Stomach (tissue), 8 donors: ENCODE measurements at regions not wholly inside any gene's neighbourhood (a gene's known extent, or its start where the extent isn't known, plus 50 kb on each side); places are given as distances from the start of the nearest gene placed in this dataset.
"Not testable (repeated sequence)": the region's sequence is repeated elsewhere in the genome, so short reads cannot be mapped to it uniquely, and the experiment has no call there.

ENCODE experiments used
- DNase-seq, 2 donors: peaks; one replicate each; pipeline versions ENCODE4 v3.0.0 to v3.0.0-alpha.2; 2013 to 2019
- H3K27ac ChIP-seq, 5 donors: fragments of 200-600 bp in 4 of 5; sonication (generic) in 4 of 5; one replicate each; pipeline ENCODE4 v1.5.1; 2013 to 2019; ENCODE audit warnings: mild to moderate bottlenecking in 1 of 5, moderate library complexity in 1 of 5
- H3K27me3 ChIP-seq, 3 donors: fragments of 200-600 bp; sonication (generic); one replicate each; pipeline ENCODE4 v1.5.1; 2017 to 2019; ENCODE audit warnings: mixed run types in 1 of 3
- H3K36me3 ChIP-seq, 4 donors: fragments of 200-600 bp; sonication (generic); 1 replicate in 3 of 4; 2 replicates in 1 of 4; pipeline ENCODE4 v1.5.1; 2016 to 2019
- H3K4me1 ChIP-seq, 4 donors: fragments of 200-600 bp; sonication (generic); one replicate each; pipeline ENCODE4 v1.5.1; 2016 to 2019
- H3K4me3 ChIP-seq, 4 donors: fragments of 200-600 bp; sonication (generic) in 3 of 4; one replicate each; pipeline ENCODE4 v1.5.1; 2016 to 2019; ENCODE audit warnings: mild to moderate bottlenecking in 1 of 4
- H3K9me3 ChIP-seq, 4 donors: fragments of 200-600 bp; sonication (generic); one replicate each; pipeline ENCODE4 v1.5.1; 2016 to 2019
- EP300 ChIP-seq: sonication (generic); formaldehyde crosslinking; IDR thresholded peaks from one replicate; pipeline ENCODE4 v1.6.1; 2017; ENCODE audit warnings: antibody characterized with exemption
- POLR2A ChIP-seq, 4 donors: fragments of 450-650 bp; IDR thresholded peaks; one replicate each; pipeline ENCODE4 v1.6.1; 2016; ENCODE audit warnings: antibody characterized with exemption in 4 of 4, control low read depth in 2 of 4, mild to moderate bottlenecking in 1 of 4, moderate library complexity in 1 of 4
- POLR2AphosphoS5 ChIP-seq, 3 donors: sonication (generic); formaldehyde crosslinking; IDR thresholded peaks; one replicate each; pipeline ENCODE4 v1.6.1; 2016; ENCODE audit warnings: antibody characterized with exemption in 3 of 3
- whole genome bisulfite sequencing, 5 donors: extraction: QIAGEN DNeasy Blood & Tissue Kit in 3 of 5; methylation state at CpG; one replicate each; pipeline versions ENCODE4 v1.1.5 to v1.1.7; 2013 to 2018; 5-methylcytosine and 5-hydroxymethylcytosine counted together
- intact Hi-C: fragments of 100-400 bp; cut with DNase I; formaldehyde crosslinking; loops from one replicate; pipeline ENCODE4 v1.15.1; 2023; ENCODE audit warnings: low total_unique reads
- TF ChIP-seq, protein P1 (sequence below), 7 experiments: fragments of 450-650 bp in 4 of 7; fragments of 200-600 bp in 3 of 7; sonication (generic) in 3 of 7; IDR thresholded peaks; one replicate each; pipeline ENCODE4 v1.5.1; 2016 to 2019; ENCODE audit warnings: antibody characterized with exemption in 7 of 7, control low read depth in 2 of 7, mild to moderate bottlenecking in 1 of 7
- donor health status: healthy with polysubstance abuse.
- donor health status: Bipolar disorder and iron deficiency.
- donor health status: healthy.

DNA sequence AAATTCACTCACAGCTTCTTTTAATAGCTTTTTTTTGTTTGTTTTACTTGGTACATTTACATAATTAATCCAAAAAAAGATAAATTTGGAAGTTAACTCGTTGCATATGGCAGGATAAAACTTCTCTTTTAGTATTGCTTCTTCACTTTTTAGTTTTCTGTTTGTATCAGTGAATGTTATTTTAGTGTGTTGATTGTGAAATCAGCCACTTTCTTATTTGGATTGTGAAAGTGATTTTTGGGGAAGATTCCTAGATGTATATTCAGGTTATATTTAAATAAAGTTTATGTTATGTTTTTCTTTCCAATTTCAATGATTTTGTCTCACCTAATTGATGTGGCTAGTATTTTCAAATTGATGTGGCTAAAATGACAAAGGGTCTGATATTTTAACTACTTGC is 693.9 kb upstream of the MGAT4C start:
- no peak for TF ChIP-seq POLR2A (IDR thresholded peaks at IDR 0.05)
- no peak for TF ChIP-seq EP300
- no peak for TF ChIP-seq POLR2AphosphoS5 (IDR thresholded peaks at IDR 0.05)
- TF ChIP-seq, protein P1, sequence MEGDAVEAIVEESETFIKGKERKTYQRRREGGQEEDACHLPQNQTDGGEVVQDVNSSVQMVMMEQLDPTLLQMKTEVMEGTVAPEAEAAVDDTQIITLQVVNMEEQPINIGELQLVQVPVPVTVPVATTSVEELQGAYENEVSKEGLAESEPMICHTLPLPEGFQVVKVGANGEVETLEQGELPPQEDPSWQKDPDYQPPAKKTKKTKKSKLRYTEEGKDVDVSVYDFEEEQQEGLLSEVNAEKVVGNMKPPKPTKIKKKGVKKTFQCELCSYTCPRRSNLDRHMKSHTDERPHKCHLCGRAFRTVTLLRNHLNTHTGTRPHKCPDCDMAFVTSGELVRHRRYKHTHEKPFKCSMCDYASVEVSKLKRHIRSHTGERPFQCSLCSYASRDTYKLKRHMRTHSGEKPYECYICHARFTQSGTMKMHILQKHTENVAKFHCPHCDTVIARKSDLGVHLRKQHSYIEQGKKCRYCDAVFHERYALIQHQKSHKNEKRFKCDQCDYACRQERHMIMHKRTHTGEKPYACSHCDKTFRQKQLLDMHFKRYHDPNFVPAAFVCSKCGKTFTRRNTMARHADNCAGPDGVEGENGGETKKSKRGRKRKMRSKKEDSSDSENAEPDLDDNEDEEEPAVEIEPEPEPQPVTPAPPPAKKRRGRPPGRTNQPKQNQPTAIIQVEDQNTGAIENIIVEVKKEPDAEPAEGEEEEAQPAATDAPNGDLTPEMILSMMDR (IDR thresholded peaks at IDR 0.05), result no peak
- H3K4me3 ChIP-seq, result no peak overlapping the region
- intact Hi-C loops, result no loop called here
- no peaks in the 10 kb centered on the region for H3K36me3 ChIP-seq
- H3K9me3 ChIP-seq, result no peaks in the 10 kb centered on the region
- no peak overlapping the region for H3K27ac ChIP-seq
- 0 to 18% (median 10%) methylated on average over 1 of the region's 1 CpG for whole genome bisulfite sequencing, 5 donors
- no peak for DNase-seq
- no peaks in the 10 kb centered on the region for H3K27me3 ChIP-seq
- no peaks in the 10 kb centered on the region for H3K4me1 ChIP-seq

DNA sequence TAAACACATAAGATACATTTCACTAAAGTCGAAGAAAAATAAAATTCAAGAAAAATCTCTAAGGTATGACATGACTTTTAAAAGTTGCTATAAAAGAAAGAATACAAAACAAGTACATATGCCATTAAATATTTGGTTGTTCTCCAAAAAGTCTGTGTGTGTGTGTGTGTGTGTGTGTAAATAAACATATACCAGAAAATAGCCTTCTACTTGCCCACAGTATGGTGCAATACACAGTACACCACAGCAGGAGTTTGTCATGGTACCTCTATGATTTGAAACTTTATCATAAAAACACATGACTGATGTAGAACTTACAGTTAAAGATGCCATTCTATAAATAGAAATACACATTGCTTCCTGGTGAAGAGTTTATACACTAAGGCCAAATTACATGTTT is 692.7 kb upstream of the MGAT4C start:
- WGBS, 5 donors, result 78 to 89% (median 87%) methylated on average over 1 of the region's 1 CpG
- Histone ChIP-seq H3K27ac (no peak overlapping the region), H3K9me3 (no peaks in the 10 kb centered on the region), H3K36me3 (no peaks in the 10 kb centered on the region), H3K4me1 (no peaks in the 10 kb centered on the region), H3K27me3 (no peaks in the 10 kb centered on the region), H3K4me3 (no peak overlapping the region)
- no peak for DNase-seq
- intact Hi-C loops, result no loop called here
- no peak for TF ChIP-seq POLR2AphosphoS5 (IDR thresholded peaks at IDR 0.05)
- no peak for TF ChIP-seq POLR2A (IDR thresholded peaks at IDR 0.05)
- no peak for TF ChIP-seq EP300
- TF ChIP-seq, protein P1 (IDR thresholded peaks at IDR 0.05), result no peak

DNA sequence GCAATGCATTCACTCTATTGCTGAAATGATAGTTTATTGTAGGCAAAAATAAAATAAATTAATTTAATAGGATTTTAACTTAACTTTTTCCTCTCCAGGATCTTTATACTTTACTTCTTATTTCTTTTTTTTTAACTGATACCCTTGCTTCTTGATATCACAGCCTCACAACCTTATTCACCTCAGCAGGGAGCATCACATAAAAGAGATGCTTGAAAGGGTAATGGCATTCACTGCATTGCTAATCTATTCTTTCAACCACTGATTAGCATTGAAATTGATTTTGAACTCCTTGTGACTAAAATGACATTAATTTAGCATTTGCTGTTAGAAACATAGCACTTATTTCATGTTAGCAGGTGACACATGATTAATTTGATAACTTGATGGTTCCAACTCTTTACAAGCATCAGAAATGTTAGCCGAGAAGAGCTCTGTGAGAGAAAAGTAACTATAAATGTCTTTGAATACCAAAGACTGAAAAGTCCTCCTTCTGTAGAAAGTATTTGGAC is 689.5 kb upstream of the MGAT4C start:
- Histone ChIP-seq H3K27ac (no peak overlapping the region), H3K36me3 (no peaks in the 10 kb centered on the region), H3K27me3 (no peaks in the 10 kb centered on the region), H3K4me3 (no peak overlapping the region), H3K9me3 (no peaks in the 10 kb centered on the region), H3K4me1 (no peaks in the 10 kb centered on the region)
- no peak for DNase-seq
- WGBS, 5 donors, result 65 to 79% (median 77%) methylated on average over 1 of the region's 1 CpG
- intact Hi-C loops, result no loop called here
- TF ChIP-seq POLR2A (IDR thresholded peaks at IDR 0.05) (no peak), EP300 (no peak), POLR2AphosphoS5 (IDR thresholded peaks at IDR 0.05) (no peak)
- TF ChIP-seq, protein P1 (IDR thresholded peaks at IDR 0.05), result no peak

DNA sequence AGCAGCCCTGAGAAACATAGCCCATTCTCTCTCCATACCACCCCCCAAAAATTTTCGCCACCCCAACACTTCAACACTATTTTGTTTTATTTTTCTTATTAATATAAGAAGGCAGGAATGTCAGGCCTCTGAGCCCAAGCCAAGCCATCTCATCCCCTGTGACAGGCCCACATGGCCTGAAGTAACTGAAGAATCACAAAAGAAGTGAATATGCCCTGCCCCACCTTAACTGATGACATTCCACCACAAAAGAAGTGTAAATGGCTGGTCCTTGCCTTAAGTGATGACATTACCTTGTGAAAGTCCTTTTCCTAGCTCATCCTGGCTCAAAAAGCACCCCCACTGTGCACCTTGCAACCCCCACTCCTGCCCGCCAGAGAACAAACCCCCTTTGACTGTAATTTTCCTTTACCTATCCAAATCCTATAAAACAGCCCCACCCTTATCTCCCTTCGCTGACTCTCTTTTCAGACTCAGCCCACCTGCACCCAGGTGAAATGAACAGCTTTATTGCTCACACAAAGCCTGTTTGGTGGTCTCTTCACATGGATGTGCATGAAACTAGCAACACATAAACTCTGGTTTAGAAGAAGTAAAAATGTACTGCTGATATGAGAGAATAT is 688.1 kb upstream of the MGAT4C start:
- intact Hi-C loops, H3K36me3 ChIP-seq, DNase-seq, H3K4me1 ChIP-seq, H3K4me3 ChIP-seq, H3K27me3 ChIP-seq, H3K9me3 ChIP-seq, H3K27ac ChIP-seq: not testable (repeated sequence)
- 78 to 86% (median 80%) methylated on average over 3 of the region's 3 CpGs for WGBS, 5 donors

DNA sequence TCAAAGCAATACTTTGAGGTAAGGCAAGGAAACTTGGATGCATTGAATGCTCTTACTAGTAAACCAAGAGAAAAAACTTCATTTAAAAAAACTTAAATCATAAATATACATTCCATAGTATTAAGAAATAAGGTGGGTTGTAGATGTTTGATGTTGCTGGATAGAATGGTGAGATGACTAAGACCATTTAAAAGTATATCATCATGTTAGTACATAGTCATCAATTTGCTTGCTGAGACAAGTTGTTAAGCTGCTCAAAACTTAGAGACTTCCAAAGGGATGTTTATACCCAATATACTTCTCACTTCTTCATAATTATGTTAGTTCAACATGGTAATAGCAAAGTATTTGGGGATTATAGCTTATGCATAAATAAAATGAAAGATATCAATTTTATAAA is 675.5 kb upstream of the MGAT4C start:
- H3K27ac ChIP-seq, result no peak overlapping the region
- no peak for DNase-seq
- TF ChIP-seq, protein P1 (IDR thresholded peaks at IDR 0.05), result no peak
- TF ChIP-seq POLR2AphosphoS5 (IDR thresholded peaks at IDR 0.05) (no peak), POLR2A (IDR thresholded peaks at IDR 0.05) (no peak), EP300 (no peak)
- no peaks in the 10 kb centered on the region for H3K36me3 ChIP-seq
- no peaks in the 10 kb centered on the region for H3K4me1 ChIP-seq
- H3K4me3 ChIP-seq, result no peak overlapping the region
- H3K9me3 ChIP-seq, result no peaks in the 10 kb centered on the region
- no peaks in the 10 kb centered on the region for H3K27me3 ChIP-seq
- intact Hi-C loops, result no loop called here
